Ishikawa (cell line): ENCODE measurements at regions not wholly inside any gene's neighbourhood (a gene's known extent, or its start where the extent isn't known, plus 50 kb on each side); places are given as distances from the start of the nearest gene placed in this dataset.

Source experiments
- CEBPB ChIP-seq: IDR thresholded peaks from 2 replicates; pipeline ENCODE4 v1.6.1; 2012
- EP300 ChIP-seq: IDR thresholded peaks from 2 replicates; pipeline ENCODE4 v1.6.1; 2012; ENCODE audit warnings: borderline replicate concordance
- TAF1 ChIP-seq: IDR thresholded peaks from 2 replicates; pipeline ENCODE4 v1.6.1; 2012; ENCODE audit warnings: low read depth, mild to moderate bottlenecking
- ZBTB7A ChIP-seq: IDR thresholded peaks from 2 replicates; pipeline ENCODE4 v1.6.1; 2012; ENCODE audit warnings: low read depth
- TF ChIP-seq, protein P1 (sequence below): IDR thresholded peaks from 2 replicates; pipeline ENCODE4 v1.6.1; 2012; ENCODE audit warnings: low read depth, mild to moderate bottlenecking
- TF ChIP-seq, protein P2 (sequence below): IDR thresholded peaks from 2 replicates; pipeline ENCODE4 v1.6.1; 2012

DNA sequence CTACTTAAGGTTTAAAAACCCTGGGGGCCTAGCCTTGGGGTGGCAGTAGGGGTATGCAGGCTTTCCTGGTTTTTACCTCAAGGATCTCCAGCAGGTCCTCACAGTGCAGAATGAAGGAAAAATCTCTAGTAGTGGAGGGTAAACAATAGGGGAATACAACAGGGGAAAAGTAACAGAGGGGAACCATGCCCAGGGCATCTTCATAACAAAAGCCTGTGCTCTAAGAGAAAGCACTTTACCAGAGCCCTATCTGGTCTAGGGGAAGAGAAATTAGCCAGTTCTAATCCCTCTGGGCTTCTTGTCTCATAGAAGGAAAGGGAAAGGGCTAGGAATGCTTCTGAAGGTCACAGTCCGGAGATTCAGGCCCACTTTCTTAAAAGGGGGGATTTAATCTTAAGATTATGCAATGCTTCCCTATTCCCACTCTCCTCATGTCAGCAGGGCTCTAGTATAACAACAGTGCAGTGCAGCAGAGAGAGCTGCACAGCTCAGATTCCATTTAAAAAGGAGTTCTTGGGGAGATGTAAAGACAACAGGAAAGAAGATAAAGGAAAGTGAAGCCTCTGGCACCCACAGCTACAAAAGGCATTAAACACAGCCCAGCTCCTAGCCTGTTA, 149.0 kb upstream of the CYP1B1 start:
- no peak for TF ChIP-seq CEBPB
- TF ChIP-seq TAF1: no peak
- no peak for TF ChIP-seq EP300
- TF ChIP-seq, protein P1, sequence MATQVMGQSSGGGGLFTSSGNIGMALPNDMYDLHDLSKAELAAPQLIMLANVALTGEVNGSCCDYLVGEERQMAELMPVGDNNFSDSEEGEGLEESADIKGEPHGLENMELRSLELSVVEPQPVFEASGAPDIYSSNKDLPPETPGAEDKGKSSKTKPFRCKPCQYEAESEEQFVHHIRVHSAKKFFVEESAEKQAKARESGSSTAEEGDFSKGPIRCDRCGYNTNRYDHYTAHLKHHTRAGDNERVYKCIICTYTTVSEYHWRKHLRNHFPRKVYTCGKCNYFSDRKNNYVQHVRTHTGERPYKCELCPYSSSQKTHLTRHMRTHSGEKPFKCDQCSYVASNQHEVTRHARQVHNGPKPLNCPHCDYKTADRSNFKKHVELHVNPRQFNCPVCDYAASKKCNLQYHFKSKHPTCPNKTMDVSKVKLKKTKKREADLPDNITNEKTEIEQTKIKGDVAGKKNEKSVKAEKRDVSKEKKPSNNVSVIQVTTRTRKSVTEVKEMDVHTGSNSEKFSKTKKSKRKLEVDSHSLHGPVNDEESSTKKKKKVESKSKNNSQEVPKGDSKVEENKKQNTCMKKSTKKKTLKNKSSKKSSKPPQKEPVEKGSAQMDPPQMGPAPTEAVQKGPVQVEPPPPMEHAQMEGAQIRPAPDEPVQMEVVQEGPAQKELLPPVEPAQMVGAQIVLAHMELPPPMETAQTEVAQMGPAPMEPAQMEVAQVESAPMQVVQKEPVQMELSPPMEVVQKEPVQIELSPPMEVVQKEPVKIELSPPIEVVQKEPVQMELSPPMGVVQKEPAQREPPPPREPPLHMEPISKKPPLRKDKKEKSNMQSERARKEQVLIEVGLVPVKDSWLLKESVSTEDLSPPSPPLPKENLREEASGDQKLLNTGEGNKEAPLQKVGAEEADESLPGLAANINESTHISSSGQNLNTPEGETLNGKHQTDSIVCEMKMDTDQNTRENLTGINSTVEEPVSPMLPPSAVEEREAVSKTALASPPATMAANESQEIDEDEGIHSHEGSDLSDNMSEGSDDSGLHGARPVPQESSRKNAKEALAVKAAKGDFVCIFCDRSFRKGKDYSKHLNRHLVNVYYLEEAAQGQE: no peak
- TF ChIP-seq, protein P2, sequence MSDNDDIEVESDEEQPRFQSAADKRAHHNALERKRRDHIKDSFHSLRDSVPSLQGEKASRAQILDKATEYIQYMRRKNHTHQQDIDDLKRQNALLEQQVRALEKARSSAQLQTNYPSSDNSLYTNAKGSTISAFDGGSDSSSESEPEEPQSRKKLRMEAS: no peak
- no peak for TF ChIP-seq ZBTB7A
